ENCODE measurements at regions not wholly inside any gene's neighbourhood (a gene's known extent, or its start where the extent isn't known, plus 50 kb on each side); places are given as distances from the start of the nearest gene placed in this dataset.

DNA sequence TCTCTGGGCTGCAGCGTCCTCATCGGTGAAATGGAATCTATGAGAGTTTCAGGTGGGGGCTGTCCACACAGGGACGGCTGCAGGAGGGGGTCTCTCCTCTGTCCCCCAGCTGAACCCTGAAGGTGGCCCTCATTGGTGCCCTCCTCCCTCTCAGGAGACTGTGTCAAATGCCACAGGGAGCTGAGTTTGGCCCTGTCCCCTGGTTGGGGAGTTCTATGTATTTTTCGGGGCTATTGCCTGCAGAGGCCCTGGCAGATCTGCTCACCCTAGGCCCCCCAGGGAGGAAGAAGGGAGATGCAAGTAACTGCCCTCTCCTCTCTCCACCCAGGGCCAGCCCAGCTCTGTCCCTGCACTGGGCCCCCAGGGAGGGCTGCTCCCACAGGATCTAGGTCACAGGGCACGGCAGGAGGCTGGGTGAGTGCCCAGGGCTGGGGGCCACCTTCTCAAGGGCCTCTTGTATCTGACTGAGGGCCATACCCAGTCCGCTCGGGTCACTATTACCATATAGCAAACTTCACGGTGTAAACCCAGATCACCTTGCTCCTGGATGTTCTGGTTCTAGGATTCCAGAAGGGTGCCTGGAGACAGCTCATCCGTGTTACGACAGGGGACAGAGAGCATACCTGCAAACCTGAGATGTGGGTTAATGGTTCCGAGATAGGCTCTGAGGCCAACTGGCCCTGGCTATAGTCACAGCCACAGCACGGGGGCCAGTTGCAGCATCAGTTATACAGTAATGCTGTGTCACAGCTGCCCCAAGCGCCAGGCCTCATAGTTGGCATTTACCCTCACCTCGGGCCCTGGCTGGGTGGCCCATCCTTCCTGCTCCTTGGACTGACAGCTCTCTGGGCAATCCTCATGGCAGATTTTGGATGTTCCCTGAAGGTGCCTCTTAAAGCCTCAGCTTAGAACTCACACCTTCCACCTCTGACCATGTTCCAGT is 102.4 kb upstream of the PRR23E start:
- TF ChIP-seq CTCF (IDR thresholded peaks at IDR 0.05), result no peak
- H3K27me3 Mint-ChIP-seq (ENCODE audit: low read depth), result peaks cover 24% of the 10 kb centered on the region
- no peak overlapping the region for H3K4me3 Mint-ChIP-seq (ENCODE audit: unreplicated experiment)
- peak; percentile 83 for DNase-seq (ENCODE audit: low spot score)
- peaks cover 2% of the 10 kb centered on the region for H3K36me3 Mint-ChIP-seq (ENCODE audit: low read depth)
- H3K27ac Mint-ChIP-seq (ENCODE audit: unreplicated experiment), result no peak overlapping the region
- peaks cover 8% of the 10 kb centered on the region for H3K4me1 Mint-ChIP-seq (ENCODE audit: low read depth)
- H3K9me3 Mint-ChIP-seq (ENCODE audit: low read depth), result peaks cover 10% of the 10 kb centered on the region

DNA sequence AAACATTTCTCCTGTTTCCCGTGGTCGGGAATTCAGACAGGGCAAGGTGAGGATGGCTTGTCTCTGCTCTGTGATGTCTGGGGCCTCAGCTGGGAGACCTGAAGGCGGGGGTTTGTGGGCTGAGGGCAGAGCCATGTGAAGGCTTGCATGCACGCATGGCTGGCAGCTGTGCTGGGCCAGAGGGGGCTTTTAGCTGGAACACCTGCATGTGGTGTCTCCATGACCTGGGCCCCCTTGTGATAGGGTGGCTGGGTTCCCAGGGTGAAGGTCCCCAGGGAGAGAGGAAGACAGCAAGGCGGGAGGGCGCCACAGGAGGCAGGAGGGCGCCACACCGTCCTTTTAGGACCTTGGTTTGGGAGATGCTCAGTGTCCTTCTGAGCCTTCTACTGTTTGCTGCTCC is 101.6 kb upstream of the PRR23E start:
- no peak overlapping the region for H3K27ac Mint-ChIP-seq (ENCODE audit: unreplicated experiment)
- no peak overlapping the region for H3K4me3 Mint-ChIP-seq (ENCODE audit: unreplicated experiment)
- no peak for TF ChIP-seq CTCF (IDR thresholded peaks at IDR 0.05)
- peaks cover 8% of the 10 kb centered on the region for H3K4me1 Mint-ChIP-seq (ENCODE audit: low read depth)
- peak; percentile 54 for DNase-seq (ENCODE audit: low spot score)
- H3K36me3 Mint-ChIP-seq (ENCODE audit: low read depth), result peaks cover 2% of the 10 kb centered on the region
- peaks cover 23% of the 10 kb centered on the region for H3K27me3 Mint-ChIP-seq (ENCODE audit: low read depth)
- H3K9me3 Mint-ChIP-seq (ENCODE audit: low read depth), result peaks cover 10% of the 10 kb centered on the region

DNA sequence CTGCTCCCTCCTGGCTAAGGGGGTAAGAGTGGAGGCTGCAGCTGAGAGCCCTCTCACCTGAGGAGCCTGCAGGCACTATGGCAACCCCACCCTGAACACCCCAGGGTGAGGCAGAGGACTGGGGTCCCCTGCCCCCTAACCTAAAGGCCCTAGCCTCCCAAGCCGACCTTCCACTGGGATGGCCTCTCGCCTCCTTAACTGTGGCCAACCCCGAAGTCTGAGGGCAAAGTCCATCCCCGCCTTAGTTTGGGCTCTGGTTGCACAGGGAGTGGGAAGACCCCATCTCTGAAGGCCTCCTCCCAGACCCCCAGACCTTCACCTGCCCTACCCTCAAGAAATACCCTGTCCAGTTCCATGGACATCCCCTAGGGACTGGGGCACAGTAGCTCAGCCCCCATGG is 100.6 kb upstream of the PRR23E start:
- H3K27me3 Mint-ChIP-seq (ENCODE audit: low read depth), result peaks cover 25% of the 10 kb centered on the region
- DNase-seq (ENCODE audit: low spot score), result peak; percentile 65
- TF ChIP-seq CTCF (IDR thresholded peaks at IDR 0.05), result no peak
- peaks cover 8% of the 10 kb centered on the region for H3K4me1 Mint-ChIP-seq (ENCODE audit: low read depth)
- no peak overlapping the region for H3K27ac Mint-ChIP-seq (ENCODE audit: unreplicated experiment)
- no peak overlapping the region for H3K4me3 Mint-ChIP-seq (ENCODE audit: unreplicated experiment)
- peaks cover 6% of the 10 kb centered on the region for H3K9me3 Mint-ChIP-seq (ENCODE audit: low read depth)
- no peaks in the 10 kb centered on the region for H3K36me3 Mint-ChIP-seq (ENCODE audit: low read depth)

DNA sequence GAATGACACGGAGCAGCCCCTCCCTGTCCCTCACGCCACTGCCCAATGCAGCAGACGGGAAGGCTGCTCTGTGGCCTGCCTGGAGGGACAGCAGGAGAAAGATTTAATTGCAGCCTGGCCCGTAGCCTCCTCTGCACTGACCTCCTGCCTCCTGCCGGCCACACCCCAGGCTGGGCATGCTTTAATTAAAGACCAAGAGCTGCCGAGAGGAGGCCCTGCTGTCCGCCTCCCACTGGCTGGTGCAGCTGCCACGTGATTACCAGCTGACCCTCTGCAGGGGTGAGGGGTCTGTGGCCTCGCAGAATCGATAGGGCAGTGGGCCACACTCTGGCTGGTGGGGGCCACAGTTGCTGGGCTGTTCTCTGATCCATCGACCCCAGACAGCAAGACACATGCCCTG is 100.2 kb upstream of the PRR23E start:
- Mint-ChIP-seq H3K27me3 (ENCODE audit: low read depth) (peaks cover 26% of the 10 kb centered on the region), H3K4me1 (ENCODE audit: low read depth) (peaks cover 8% of the 10 kb centered on the region), H3K9me3 (ENCODE audit: low read depth) (peaks cover 6% of the 10 kb centered on the region), H3K27ac (ENCODE audit: unreplicated experiment) (no peak overlapping the region), H3K36me3 (ENCODE audit: low read depth) (no peaks in the 10 kb centered on the region), H3K4me3 (ENCODE audit: unreplicated experiment) (no peak overlapping the region)
- peak; percentile 52 for DNase-seq (ENCODE audit: low spot score)
- TF ChIP-seq CTCF (IDR thresholded peaks at IDR 0.05), result peak; percentile 10

- Mint-ChIP-seq H3K27me3 (ENCODE audit: low read depth) (peaks cover 32% of the 10 kb centered on the region), H3K27ac (ENCODE audit: unreplicated experiment) (no peak overlapping the region), H3K36me3 (ENCODE audit: low read depth) (no peaks in the 10 kb centered on the region), H3K9me3 (ENCODE audit: low read depth) (peaks cover 6% of the 10 kb centered on the region), H3K4me1 (ENCODE audit: low read depth) (peaks cover 8% of the 10 kb centered on the region), H3K4me3 (ENCODE audit: unreplicated experiment) (no peak overlapping the region)
- DNase-seq (ENCODE audit: low spot score), result peak; percentile 92
- no peak for TF ChIP-seq CTCF (IDR thresholded peaks at IDR 0.05)
Observed at GRCh38 chr3:127093312-127093711, 99.6 kb upstream of the PRR23E start.

All from chondrocyte (in vitro differentiated cells).